ENCODE measurements at regions not wholly inside any gene's neighbourhood (a gene's known extent, or its start where the extent isn't known, plus 50 kb on each side); places are given as distances from the start of the nearest gene placed in this dataset.

DNA sequence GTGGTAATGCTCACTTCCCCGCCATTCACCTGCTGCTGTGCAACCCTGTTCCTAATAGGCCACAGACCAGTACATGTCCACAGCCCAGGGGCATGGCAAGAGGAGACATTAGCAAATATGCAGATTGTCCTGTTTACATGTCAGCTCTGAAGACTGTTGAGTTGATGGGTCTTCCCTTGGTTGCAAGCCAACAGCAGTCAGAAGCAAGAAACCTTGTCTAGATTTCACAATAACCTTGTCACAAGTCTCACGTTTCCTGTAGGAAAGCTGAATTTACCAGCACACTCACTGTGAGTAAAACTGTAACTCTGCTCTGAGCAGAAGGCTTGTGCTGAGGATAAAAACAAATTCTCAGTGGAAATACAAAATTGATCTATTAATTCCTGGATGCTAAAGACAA lies 195.1 kb downstream of the HLX start:
- Histone ChIP-seq H3K36me3 (ENCODE audit: insufficient read depth, low read length) (no peaks in the 10 kb centered on the region), H3K4me3 (ENCODE audit: low read length) (no peak overlapping the region), H3K27ac (ENCODE audit: low read depth, low read length) (no peak overlapping the region), H3K4me1 (ENCODE audit: insufficient read depth, low read length) (no peaks in the 10 kb centered on the region), H3K9me3 (ENCODE audit: insufficient read depth, low read depth, low read length) (no peaks in the 10 kb centered on the region), H3K9ac (ENCODE audit: low read depth, low read length) (no peak overlapping the region), H3K27me3 (ENCODE audit: insufficient read depth, low read length) (no peaks in the 10 kb centered on the region)
- 97% methylated on average over 2 of the region's 2 CpGs for WGBS

DNA sequence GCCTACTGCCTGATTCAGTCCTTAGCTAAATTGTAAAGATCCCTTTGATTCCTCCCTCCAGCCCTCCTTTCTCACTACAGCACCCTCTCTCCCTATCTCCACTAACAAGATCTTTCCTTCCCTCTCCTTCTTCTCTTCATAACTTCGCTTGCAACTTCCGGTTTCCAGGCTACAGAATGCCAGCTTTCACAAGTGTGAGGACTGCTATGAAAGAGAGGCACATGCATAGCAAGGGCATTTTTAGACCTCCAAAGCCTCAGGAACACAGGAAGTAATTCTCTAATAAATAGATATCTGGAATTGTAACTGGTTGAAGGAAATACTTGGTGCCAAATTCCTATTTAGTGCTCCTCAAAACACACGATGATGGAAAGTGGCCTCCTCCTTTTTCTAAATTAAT lies 196.7 kb downstream of the HLX start:
- Histone ChIP-seq H3K4me3 (ENCODE audit: low read length) (no peak overlapping the region), H3K36me3 (ENCODE audit: insufficient read depth, low read length) (no peaks in the 10 kb centered on the region), H3K4me1 (ENCODE audit: insufficient read depth, low read length) (no peaks in the 10 kb centered on the region), H3K27ac (ENCODE audit: low read depth, low read length) (no peak overlapping the region), H3K9me3 (ENCODE audit: insufficient read depth, low read depth, low read length) (no peaks in the 10 kb centered on the region), H3K9ac (ENCODE audit: low read depth, low read length) (no peak overlapping the region), H3K27me3 (ENCODE audit: insufficient read depth, low read length) (no peaks in the 10 kb centered on the region)
- 85% methylated on average over 3 of the region's 3 CpGs for WGBS

DNA sequence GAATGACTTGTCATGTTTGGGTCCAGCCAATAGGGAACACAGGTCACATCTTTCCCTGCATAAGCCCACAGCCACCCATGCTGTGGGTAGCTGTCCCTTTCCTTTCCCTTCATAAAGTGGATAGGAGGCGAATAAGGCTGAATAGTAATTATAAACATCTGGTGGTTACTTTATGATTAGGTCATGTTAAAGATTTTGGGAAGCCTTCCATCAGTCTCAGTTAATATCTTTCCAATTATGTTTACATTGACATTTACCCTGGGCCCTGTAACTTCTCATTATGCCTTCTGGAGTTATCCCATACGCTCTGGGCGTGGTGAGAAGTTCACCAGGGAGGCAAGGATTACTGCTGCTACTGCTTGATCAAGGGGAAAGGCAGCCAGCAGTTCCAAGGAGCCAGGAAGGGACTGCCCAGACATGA lies 197.2 kb downstream of the HLX start:
- Histone ChIP-seq H3K9me3 (ENCODE audit: insufficient read depth, low read depth, low read length) (no peaks in the 10 kb centered on the region), H3K9ac (ENCODE audit: low read depth, low read length) (no peak overlapping the region), H3K27me3 (ENCODE audit: insufficient read depth, low read length) (no peaks in the 10 kb centered on the region), H3K36me3 (ENCODE audit: insufficient read depth, low read length) (no peaks in the 10 kb centered on the region), H3K27ac (ENCODE audit: low read depth, low read length) (no peak overlapping the region), H3K4me3 (ENCODE audit: low read length) (no peak overlapping the region), H3K4me1 (ENCODE audit: insufficient read depth, low read length) (no peaks in the 10 kb centered on the region)
- WGBS, result 92% methylated on average over 2 of the region's 3 CpGs

GRCh38 chr1:221078260-221078965 lies 199.2 kb downstream of the HLX start:
- H3K4me3 ChIP-seq (ENCODE audit: low read length), result no peak overlapping the region
- no peaks in the 10 kb centered on the region for H3K9me3 ChIP-seq (ENCODE audit: insufficient read depth, low read depth, low read length)
- no peaks in the 10 kb centered on the region for H3K36me3 ChIP-seq (ENCODE audit: insufficient read depth, low read length)
- H3K27me3 ChIP-seq (ENCODE audit: insufficient read depth, low read length), result no peaks in the 10 kb centered on the region
- 88% methylated on average over 1 of the region's 1 CpG for WGBS
- H3K9ac ChIP-seq (ENCODE audit: low read depth, low read length), result no peak overlapping the region
- no peak overlapping the region for H3K27ac ChIP-seq (ENCODE audit: low read depth, low read length)
- no peaks in the 10 kb centered on the region for H3K4me1 ChIP-seq (ENCODE audit: insufficient read depth, low read length)

- no peaks in the 10 kb centered on the region for H3K9me3 ChIP-seq (ENCODE audit: insufficient read depth, low read depth, low read length)
- H3K27me3 ChIP-seq (ENCODE audit: insufficient read depth, low read length), result no peaks in the 10 kb centered on the region
- 88% methylated on average over 1 of the region's 1 CpG for WGBS
Observed at GRCh38 chr1:221083902-221084301, 204.7 kb downstream of the HLX start.

DNA sequence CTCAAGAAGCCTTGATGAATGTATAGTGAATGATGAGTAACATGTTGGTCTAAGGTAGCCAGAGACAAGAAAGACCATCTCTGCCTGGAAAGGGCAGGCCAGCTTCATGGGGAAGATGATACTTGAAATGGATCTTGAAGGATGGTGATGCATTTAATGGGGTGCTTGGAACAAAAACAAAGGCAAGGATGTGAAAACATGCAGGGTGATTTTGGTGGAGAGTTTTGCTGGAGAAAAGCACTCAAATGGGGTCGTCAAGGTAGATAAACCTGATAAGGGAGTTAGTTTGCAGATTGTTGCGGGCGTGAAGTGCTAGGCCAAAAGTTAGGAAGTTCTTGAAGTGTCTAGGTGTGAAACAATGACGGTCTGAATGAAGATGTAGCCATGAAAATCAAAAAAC lies 205.4 kb downstream of the HLX start:
- WGBS, result 93% methylated on average over 4 of the region's 4 CpGs
- no peaks in the 10 kb centered on the region for H3K36me3 ChIP-seq (ENCODE audit: insufficient read depth, low read length)
- no peak overlapping the region for H3K9ac ChIP-seq (ENCODE audit: low read depth, low read length)
- H3K4me3 ChIP-seq (ENCODE audit: low read length), result no peak overlapping the region
- no peaks in the 10 kb centered on the region for H3K9me3 ChIP-seq (ENCODE audit: insufficient read depth, low read depth, low read length)
- H3K27ac ChIP-seq (ENCODE audit: low read depth, low read length), result no peak overlapping the region
- H3K27me3 ChIP-seq (ENCODE audit: insufficient read depth, low read length), result no peaks in the 10 kb centered on the region
- H3K4me1 ChIP-seq (ENCODE audit: insufficient read depth, low read length), result no peaks in the 10 kb centered on the region

More at GRCh38 chr1:221083902-221084301, 204.7 kb downstream of the HLX start:
- Histone ChIP-seq H3K27ac (ENCODE audit: low read depth, low read length) (no peak overlapping the region), H3K4me3 (ENCODE audit: low read length) (no peak overlapping the region), H3K4me1 (ENCODE audit: insufficient read depth, low read length) (no peaks in the 10 kb centered on the region), H3K36me3 (ENCODE audit: insufficient read depth, low read length) (no peaks in the 10 kb centered on the region), H3K9ac (ENCODE audit: low read depth, low read length) (no peak overlapping the region)

GRCh38 chr1:221085701-221086375 lies 206.6 kb downstream of the HLX start:
- Histone ChIP-seq H3K4me3 (ENCODE audit: low read length) (no peak overlapping the region), H3K27me3 (ENCODE audit: insufficient read depth, low read length) (no peaks in the 10 kb centered on the region), H3K36me3 (ENCODE audit: insufficient read depth, low read length) (no peaks in the 10 kb centered on the region), H3K9ac (ENCODE audit: low read depth, low read length) (no peak overlapping the region), H3K9me3 (ENCODE audit: insufficient read depth, low read depth, low read length) (no peaks in the 10 kb centered on the region), H3K4me1 (ENCODE audit: insufficient read depth, low read length) (no peaks in the 10 kb centered on the region), H3K27ac (ENCODE audit: low read depth, low read length) (no peak overlapping the region)
- WGBS, result 93% methylated on average over 2 of the region's 2 CpGs

DNA sequence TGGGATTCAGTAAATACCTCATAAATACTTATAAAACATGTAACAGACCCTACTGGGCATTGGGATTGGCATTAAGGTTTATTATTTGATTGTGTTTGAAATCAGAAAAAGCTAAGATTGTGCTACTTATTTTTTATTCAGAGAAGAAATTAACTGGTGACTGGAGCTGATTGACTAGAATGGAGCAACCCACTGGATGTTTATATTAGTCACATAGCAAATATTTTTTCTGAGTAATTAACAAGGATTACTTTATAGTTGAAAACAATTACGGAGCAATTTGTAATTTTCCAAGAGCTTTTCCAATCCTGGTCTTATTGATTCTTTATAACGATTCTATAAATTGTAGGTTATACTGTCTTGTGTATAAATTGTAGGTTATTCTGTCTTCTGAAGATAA lies 208.7 kb downstream of the HLX start:
- H3K27me3 ChIP-seq (ENCODE audit: insufficient read depth, low read length), result no peaks in the 10 kb centered on the region
- WGBS, result 100% methylated on average over 2 of the region's 2 CpGs
- no peaks in the 10 kb centered on the region for H3K9me3 ChIP-seq (ENCODE audit: insufficient read depth, low read depth, low read length)
- no peaks in the 10 kb centered on the region for H3K36me3 ChIP-seq (ENCODE audit: insufficient read depth, low read length)
- no peak overlapping the region for H3K27ac ChIP-seq (ENCODE audit: low read depth, low read length)
- no peak overlapping the region for H3K9ac ChIP-seq (ENCODE audit: low read depth, low read length)
- no peak overlapping the region for H3K4me3 ChIP-seq (ENCODE audit: low read length)
- H3K4me1 ChIP-seq (ENCODE audit: insufficient read depth, low read length), result no peaks in the 10 kb centered on the region

DNA sequence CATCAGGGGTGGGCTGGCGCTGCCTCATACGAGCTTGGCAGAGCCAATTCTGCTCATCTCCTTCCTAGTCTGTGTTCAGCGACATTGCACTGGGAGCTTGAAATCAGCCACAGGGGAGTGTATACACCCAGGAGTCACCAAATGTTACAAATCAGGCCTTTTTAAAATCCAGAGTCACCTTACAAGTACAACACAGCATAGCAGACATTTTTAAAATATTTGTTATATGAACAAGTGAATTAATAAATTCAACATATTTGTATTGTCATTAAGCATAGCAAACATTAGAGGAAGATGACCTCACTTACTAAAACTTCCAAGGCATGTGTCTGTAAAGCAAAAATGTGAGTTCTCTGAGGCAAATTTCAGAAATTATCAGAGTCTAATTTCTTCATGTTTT lies 210.0 kb downstream of the HLX start:
- H3K36me3 ChIP-seq (ENCODE audit: insufficient read depth, low read length), result no peaks in the 10 kb centered on the region
- no peaks in the 10 kb centered on the region for H3K9me3 ChIP-seq (ENCODE audit: insufficient read depth, low read depth, low read length)
- H3K9ac ChIP-seq (ENCODE audit: low read depth, low read length), result no peak overlapping the region
- no peaks in the 10 kb centered on the region for H3K27me3 ChIP-seq (ENCODE audit: insufficient read depth, low read length)
- no peak overlapping the region for H3K27ac ChIP-seq (ENCODE audit: low read depth, low read length)
- no peak overlapping the region for H3K4me3 ChIP-seq (ENCODE audit: low read length)
- 96% methylated on average over 3 of the region's 3 CpGs for WGBS
- no peaks in the 10 kb centered on the region; the same call in 1 of the 2 replicates for H3K4me1 ChIP-seq (ENCODE audit: insufficient read depth, low read length)

GRCh38 chr1:221089803-221090202 lies 210.6 kb downstream of the HLX start:
- Histone ChIP-seq H3K4me3 (ENCODE audit: low read length) (no peak overlapping the region), H3K9ac (ENCODE audit: low read depth, low read length) (no peak overlapping the region), H3K36me3 (ENCODE audit: insufficient read depth, low read length) (no peaks in the 10 kb centered on the region), H3K9me3 (ENCODE audit: insufficient read depth, low read depth, low read length) (no peaks in the 10 kb centered on the region), H3K4me1 (ENCODE audit: insufficient read depth, low read length) (no peaks in the 10 kb centered on the region; the same call in 1 of the 2 replicates), H3K27ac (ENCODE audit: low read depth, low read length) (no peak overlapping the region), H3K27me3 (ENCODE audit: insufficient read depth, low read length) (no peaks in the 10 kb centered on the region)
- WGBS, result 86% methylated on average over 1 of the region's 1 CpG

DNA sequence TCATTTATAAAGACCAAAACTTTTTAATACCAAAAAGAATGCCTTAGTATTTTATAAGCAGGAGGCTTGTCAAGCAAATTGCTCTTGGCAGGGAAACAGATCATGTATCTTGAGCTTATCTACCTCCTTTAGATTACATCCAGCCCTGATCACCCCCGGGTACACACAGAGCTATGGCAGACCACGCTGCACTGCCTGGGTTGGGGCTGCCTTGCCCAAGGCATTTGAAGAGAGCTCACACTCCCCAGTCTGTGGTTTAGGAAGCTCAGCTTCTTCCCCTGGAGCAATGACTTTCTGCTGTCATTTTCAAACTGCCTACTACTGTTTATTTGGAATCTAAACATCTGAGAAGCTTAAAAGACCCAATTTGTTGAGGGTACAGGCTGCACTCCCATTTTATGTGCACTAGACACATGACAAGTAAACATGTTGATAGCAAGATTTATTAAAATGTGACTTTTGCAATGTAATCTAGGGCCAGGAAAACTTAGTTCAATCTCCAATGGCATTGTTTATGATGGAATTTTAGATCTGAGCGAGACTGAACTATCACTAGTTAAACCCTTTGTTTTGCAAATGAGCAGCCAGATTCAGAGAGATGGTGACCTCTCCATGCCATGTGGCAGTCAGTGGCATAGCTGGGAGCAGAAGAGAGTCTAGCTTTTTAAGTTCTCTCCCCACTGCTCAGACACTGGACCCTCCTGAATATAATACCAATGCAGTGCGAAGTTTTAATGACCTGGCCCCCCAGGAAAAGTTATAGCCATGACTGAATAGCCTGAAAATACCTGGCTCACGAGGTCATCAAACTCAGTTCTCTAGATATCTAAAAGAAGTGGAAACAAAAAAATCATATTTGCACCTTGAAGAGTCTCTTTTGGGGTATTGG lies 214.9 kb downstream of the HLX start:
- H3K9me3 ChIP-seq (ENCODE audit: insufficient read depth, low read depth, low read length), result no peaks in the 10 kb centered on the region
- no peaks in the 10 kb centered on the region for H3K27me3 ChIP-seq (ENCODE audit: insufficient read depth, low read length)
- H3K4me3 ChIP-seq (ENCODE audit: low read length), result no peak overlapping the region
- H3K36me3 ChIP-seq (ENCODE audit: insufficient read depth, low read length), result no peaks in the 10 kb centered on the region
- no peak overlapping the region for H3K9ac ChIP-seq (ENCODE audit: low read depth, low read length)
- no peak overlapping the region for H3K27ac ChIP-seq (ENCODE audit: low read depth, low read length)
- WGBS, result 83% methylated on average over 5 of the region's 5 CpGs
- H3K4me1 ChIP-seq (ENCODE audit: insufficient read depth, low read length), result no peaks in the 10 kb centered on the region; the same call in 1 of the 2 replicates

Measured in HUES64 (cell line).